K562 (cell line): ENCODE measurements at regions not wholly inside any gene's neighbourhood (a gene's known extent, or its start where the extent isn't known, plus 50 kb on each side); places are given as distances from the start of the nearest gene placed in this dataset.

Experiments used
- SIN3B ChIP-seq: fragments of 450-650 bp; IDR thresholded peaks from 2 replicates; pipeline ENCODE4 v1.6.1; 2017; ENCODE audit warnings: low read depth, mild to moderate bottlenecking, moderate library complexity
- SIRT6 ChIP-seq: IDR thresholded peaks from one replicate; pipeline ENCODE4 v1.6.1; 2012; ENCODE audit warnings: low read depth, mild to moderate bottlenecking, control low read depth, inconsistent platforms, low read length, moderate library complexity
- SMAD1 ChIP-seq: fragments of 150-350 bp; IDR thresholded peaks from 2 replicates; pipeline ENCODE4 v1.6.1; 2014; ENCODE audit warnings: low read length, low read depth; ENCODE audit not compliant: partially characterized antibody
- THAP12 ChIP-seq: fragments of 250-450 bp; sonication (Bioruptor Pico); IDR thresholded peaks from 2 replicates; pipeline ENCODE4 v1.9.0; 2021; ENCODE audit warnings: mild to moderate bottlenecking, inconsistent platforms
- ZNF695 ChIP-seq: fragments of 450-650 bp; formaldehyde crosslinking; IDR thresholded peaks from 2 replicates; pipeline ENCODE4 v1.4.0; 2020; ENCODE audit warnings: mild to moderate bottlenecking, moderate library complexity
- TF ChIP-seq, protein P1 (sequence below): fragments of 450-650 bp; formaldehyde crosslinking; conservative IDR thresholded peaks from 2 replicates; pipeline ENCODE4 v1.4.0; 2022; ENCODE audit warnings: mild to moderate bottlenecking, missing genetic modification characterization
- TF ChIP-seq, protein P2 (sequence below), 2 experiments: fragments of 450-650 bp; IDR thresholded peaks; 2 replicates each; pipeline ENCODE4 v1.6.1; 2018; ENCODE audit warnings: mild to moderate bottlenecking in 2 of 2, low read depth in 1 of 2; ENCODE audit not compliant: partially characterized antibody in 2 of 2
- TF ChIP-seq, protein P3 (sequence below): fragments of 250-450 bp; sonication (Bioruptor Pico); IDR thresholded peaks from 2 replicates; pipeline ENCODE4 v1.8.0; 2021; ENCODE audit warnings: borderline replicate concordance, mild to moderate bottlenecking, moderate library complexity; ENCODE audit not compliant: poor library complexity, severe bottlenecking
- TF ChIP-seq, protein P4 (sequence below): sonication (generic); formaldehyde crosslinking; IDR thresholded peaks from 2 replicates; pipeline ENCODE4 v1.8.1; 2023; ENCODE audit warnings: mild to moderate bottlenecking, missing genetic modification reagents

- TF ChIP-seq ZNF695 (CRISPR knock-in tag) (no peak), SIRT6 (no peak), SIN3B (no peak), SMAD1 (no peak), THAP12 (CRISPR knock-in tag) (no peak)
- TF ChIP-seq, protein P1, sequence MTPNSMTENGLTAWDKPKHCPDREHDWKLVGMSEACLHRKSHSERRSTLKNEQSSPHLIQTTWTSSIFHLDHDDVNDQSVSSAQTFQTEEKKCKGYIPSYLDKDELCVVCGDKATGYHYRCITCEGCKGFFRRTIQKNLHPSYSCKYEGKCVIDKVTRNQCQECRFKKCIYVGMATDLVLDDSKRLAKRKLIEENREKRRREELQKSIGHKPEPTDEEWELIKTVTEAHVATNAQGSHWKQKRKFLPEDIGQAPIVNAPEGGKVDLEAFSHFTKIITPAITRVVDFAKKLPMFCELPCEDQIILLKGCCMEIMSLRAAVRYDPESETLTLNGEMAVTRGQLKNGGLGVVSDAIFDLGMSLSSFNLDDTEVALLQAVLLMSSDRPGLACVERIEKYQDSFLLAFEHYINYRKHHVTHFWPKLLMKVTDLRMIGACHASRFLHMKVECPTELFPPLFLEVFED (CRISPR knock-in tag), result no peak
- TF ChIP-seq, protein P2, sequence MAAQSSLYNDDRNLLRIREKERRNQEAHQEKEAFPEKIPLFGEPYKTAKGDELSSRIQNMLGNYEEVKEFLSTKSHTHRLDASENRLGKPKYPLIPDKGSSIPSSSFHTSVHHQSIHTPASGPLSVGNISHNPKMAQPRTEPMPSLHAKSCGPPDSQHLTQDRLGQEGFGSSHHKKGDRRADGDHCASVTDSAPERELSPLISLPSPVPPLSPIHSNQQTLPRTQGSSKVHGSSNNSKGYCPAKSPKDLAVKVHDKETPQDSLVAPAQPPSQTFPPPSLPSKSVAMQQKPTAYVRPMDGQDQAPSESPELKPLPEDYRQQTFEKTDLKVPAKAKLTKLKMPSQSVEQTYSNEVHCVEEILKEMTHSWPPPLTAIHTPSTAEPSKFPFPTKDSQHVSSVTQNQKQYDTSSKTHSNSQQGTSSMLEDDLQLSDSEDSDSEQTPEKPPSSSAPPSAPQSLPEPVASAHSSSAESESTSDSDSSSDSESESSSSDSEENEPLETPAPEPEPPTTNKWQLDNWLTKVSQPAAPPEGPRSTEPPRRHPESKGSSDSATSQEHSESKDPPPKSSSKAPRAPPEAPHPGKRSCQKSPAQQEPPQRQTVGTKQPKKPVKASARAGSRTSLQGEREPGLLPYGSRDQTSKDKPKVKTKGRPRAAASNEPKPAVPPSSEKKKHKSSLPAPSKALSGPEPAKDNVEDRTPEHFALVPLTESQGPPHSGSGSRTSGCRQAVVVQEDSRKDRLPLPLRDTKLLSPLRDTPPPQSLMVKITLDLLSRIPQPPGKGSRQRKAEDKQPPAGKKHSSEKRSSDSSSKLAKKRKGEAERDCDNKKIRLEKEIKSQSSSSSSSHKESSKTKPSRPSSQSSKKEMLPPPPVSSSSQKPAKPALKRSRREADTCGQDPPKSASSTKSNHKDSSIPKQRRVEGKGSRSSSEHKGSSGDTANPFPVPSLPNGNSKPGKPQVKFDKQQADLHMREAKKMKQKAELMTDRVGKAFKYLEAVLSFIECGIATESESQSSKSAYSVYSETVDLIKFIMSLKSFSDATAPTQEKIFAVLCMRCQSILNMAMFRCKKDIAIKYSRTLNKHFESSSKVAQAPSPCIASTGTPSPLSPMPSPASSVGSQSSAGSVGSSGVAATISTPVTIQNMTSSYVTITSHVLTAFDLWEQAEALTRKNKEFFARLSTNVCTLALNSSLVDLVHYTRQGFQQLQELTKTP (IDR thresholded peaks at IDR 0.05; ENCODE audit: low read depth in 1 of 2, partially characterized antibody in 2 of 2), result no peak
- TF ChIP-seq, protein P3, sequence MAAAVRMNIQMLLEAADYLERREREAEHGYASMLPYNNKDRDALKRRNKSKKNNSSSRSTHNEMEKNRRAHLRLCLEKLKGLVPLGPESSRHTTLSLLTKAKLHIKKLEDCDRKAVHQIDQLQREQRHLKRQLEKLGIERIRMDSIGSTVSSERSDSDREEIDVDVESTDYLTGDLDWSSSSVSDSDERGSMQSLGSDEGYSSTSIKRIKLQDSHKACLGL (CRISPR knock-in tag), result no peak
- TF ChIP-seq, protein P4, sequence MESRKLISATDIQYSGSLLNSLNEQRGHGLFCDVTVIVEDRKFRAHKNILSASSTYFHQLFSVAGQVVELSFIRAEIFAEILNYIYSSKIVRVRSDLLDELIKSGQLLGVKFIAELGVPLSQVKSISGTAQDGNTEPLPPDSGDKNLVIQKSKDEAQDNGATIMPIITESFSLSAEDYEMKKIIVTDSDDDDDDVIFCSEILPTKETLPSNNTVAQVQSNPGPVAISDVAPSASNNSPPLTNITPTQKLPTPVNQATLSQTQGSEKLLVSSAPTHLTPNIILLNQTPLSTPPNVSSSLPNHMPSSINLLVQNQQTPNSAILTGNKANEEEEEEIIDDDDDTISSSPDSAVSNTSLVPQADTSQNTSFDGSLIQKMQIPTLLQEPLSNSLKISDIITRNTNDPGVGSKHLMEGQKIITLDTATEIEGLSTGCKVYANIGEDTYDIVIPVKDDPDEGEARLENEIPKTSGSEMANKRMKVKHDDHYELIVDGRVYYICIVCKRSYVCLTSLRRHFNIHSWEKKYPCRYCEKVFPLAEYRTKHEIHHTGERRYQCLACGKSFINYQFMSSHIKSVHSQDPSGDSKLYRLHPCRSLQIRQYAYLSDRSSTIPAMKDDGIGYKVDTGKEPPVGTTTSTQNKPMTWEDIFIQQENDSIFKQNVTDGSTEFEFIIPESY (CRISPR knock-in tag), result no peak
Observed at GRCh38 chr4:33628296-33628695, 2616.0 kb downstream of the ARAP2 start (continued).
